Neural crest cell (in vitro differentiated cells): ENCODE measurements at regions not wholly inside any gene's neighbourhood (a gene's known extent, or its start where the extent isn't known, plus 50 kb on each side); places are given as distances from the start of the nearest gene placed in this dataset.

Source experiments
- DNase-seq: peaks from one replicate; pipeline ENCODE4 v3.0.0; 2021; ENCODE audit warnings: low read depth, mixed read lengths, low spot score
- H3K27ac Mint-ChIP-seq: one replicate; pipeline ENCODE4 v1.8.0; 2021; ENCODE audit warnings: mild to moderate bottlenecking, mixed read lengths; ENCODE audit not compliant: unreplicated experiment
- H3K27me3 Mint-ChIP-seq: 2 replicates; pipeline ENCODE4 v1.8.0; 2021; ENCODE audit warnings: low read depth, mild to moderate bottlenecking, mixed read lengths
- H3K36me3 Mint-ChIP-seq: 2 replicates; pipeline ENCODE4 v1.8.0; 2021; ENCODE audit warnings: low read depth, mild to moderate bottlenecking, mixed read lengths
- H3K4me1 Mint-ChIP-seq: 2 replicates; pipeline ENCODE4 v1.8.0; 2021; ENCODE audit warnings: mixed read lengths
- H3K4me3 Mint-ChIP-seq: one replicate; pipeline ENCODE4 v1.8.0; 2021; ENCODE audit warnings: mild to moderate bottlenecking, mixed read lengths
- H3K9me3 Mint-ChIP-seq: 2 replicates; pipeline ENCODE4 v1.8.0; 2021; ENCODE audit warnings: mixed read lengths
- CTCF ChIP-seq: fragments of 200-600 bp; sonication (generic); conservative IDR thresholded peaks from 2 replicates; pipeline ENCODE4 v1.5.0; 2021; ENCODE audit warnings: antibody characterized with exemption, mild to moderate bottlenecking

- Mint-ChIP-seq H3K27me3 (no peaks in the 10 kb centered on the region), H3K4me1 (no peaks in the 10 kb centered on the region), H3K9me3 (no peaks in the 10 kb centered on the region), H3K27ac (no peak overlapping the region), H3K36me3 (no peaks in the 10 kb centered on the region), H3K4me3 (no peak overlapping the region)
- TF ChIP-seq CTCF: no peak
- DNase-seq: no peak
Measured at GRCh38 chr15:67997996-67998395, 56.1 kb upstream of the PIAS1 start.

GRCh38 chr15:67998599-67999133, 55.4 kb upstream of the PIAS1 start:
- no peak for TF ChIP-seq CTCF
- H3K36me3 Mint-ChIP-seq: no peaks in the 10 kb centered on the region
- H3K9me3 Mint-ChIP-seq: no peaks in the 10 kb centered on the region
- H3K4me1 Mint-ChIP-seq: no peaks in the 10 kb centered on the region
- no peaks in the 10 kb centered on the region for H3K27me3 Mint-ChIP-seq
- DNase-seq: no peak
- H3K27ac Mint-ChIP-seq: no peak overlapping the region
- no peak overlapping the region for H3K4me3 Mint-ChIP-seq

GRCh38 chr15:67999320-68000100, 54.6 kb upstream of the PIAS1 start:
- no peak for DNase-seq
- no peaks in the 10 kb centered on the region for H3K4me1 Mint-ChIP-seq
- no peaks in the 10 kb centered on the region for H3K27me3 Mint-ChIP-seq
- no peak for TF ChIP-seq CTCF
- no peak overlapping the region for H3K27ac Mint-ChIP-seq
- no peak overlapping the region for H3K4me3 Mint-ChIP-seq
- no peaks in the 10 kb centered on the region for H3K9me3 Mint-ChIP-seq
- no peaks in the 10 kb centered on the region for H3K36me3 Mint-ChIP-seq

- Mint-ChIP-seq H3K9me3 (no peaks in the 10 kb centered on the region), H3K27ac (no peak overlapping the region), H3K27me3 (no peaks in the 10 kb centered on the region), H3K4me1 (no peaks in the 10 kb centered on the region), H3K4me3 (no peak overlapping the region), H3K36me3 (no peaks in the 10 kb centered on the region)
- no peak for TF ChIP-seq CTCF
- DNase-seq: no peak
Measured at GRCh38 chr15:68000754-68001153, 53.4 kb upstream of the PIAS1 start.

- TF ChIP-seq CTCF: no peak
- Mint-ChIP-seq H3K27ac (no peak overlapping the region), H3K36me3 (no peaks in the 10 kb centered on the region), H3K4me1 (no peaks in the 10 kb centered on the region), H3K4me3 (no peak overlapping the region), H3K9me3 (no peaks in the 10 kb centered on the region), H3K27me3 (no peaks in the 10 kb centered on the region)
- no peak for DNase-seq
Measured at GRCh38 chr15:68001811-68002210, 52.3 kb upstream of the PIAS1 start.
